Transverse colon (tissue), 4 donors: ENCODE measurements at regions not wholly inside any gene's neighbourhood (a gene's known extent, or its start where the extent isn't known, plus 50 kb on each side); places are given as distances from the start of the nearest gene placed in this dataset.

Experiments used
- DNase-seq: peaks from one replicate; pipeline ENCODE4 v3.0.0-alpha.2; 2019
- H3K27ac ChIP-seq, 4 donors: fragments of 200-600 bp; sonication (generic); 2 replicates each; pipeline ENCODE4 v1.5.1; 2016 to 2018; ENCODE audit warnings: inconsistent platforms in 4 of 4
- H3K27me3 ChIP-seq: fragments of 200-600 bp; sonication (generic); 2 replicates; pipeline ENCODE4 v1.5.1; 2017; ENCODE audit warnings: inconsistent platforms
- H3K36me3 ChIP-seq, 4 donors: fragments of 200-600 bp; sonication (generic); 2 replicates each; pipeline ENCODE4 v1.5.1; 2017 to 2019; ENCODE audit warnings: inconsistent platforms in 4 of 4
- H3K4me1 ChIP-seq, 4 donors: fragments of 200-600 bp; sonication (generic); 2 replicates each; pipeline ENCODE4 v1.5.1; 2017 to 2020; ENCODE audit warnings: inconsistent platforms in 4 of 4
- H3K4me3 ChIP-seq, 4 donors: fragments of 200-600 bp; sonication (generic); 1 replicate in 1 of 4; 2 replicates in 3 of 4; pipeline versions ENCODE4 v1.5.1 to v1.6.1; 2017 to 2019; ENCODE audit warnings: inconsistent platforms in 4 of 4
- H3K9me3 ChIP-seq, 2 donors: fragments of 200-600 bp; sonication (generic); 2 replicates each; pipeline ENCODE4 v1.5.1; 2017 to 2019; ENCODE audit warnings: inconsistent platforms in 2 of 2
- EP300 ChIP-seq: sonication (generic); formaldehyde crosslinking; IDR thresholded peaks from one replicate; pipeline ENCODE4 v1.6.1; 2017; ENCODE audit warnings: antibody characterized with exemption, low read depth
- POLR2A ChIP-seq: fragments of 450-650 bp; IDR thresholded peaks from one replicate; pipeline ENCODE4 v1.6.1; 2016; ENCODE audit warnings: antibody characterized with exemption, mild to moderate bottlenecking, moderate library complexity
- POLR2AphosphoS5 ChIP-seq, 3 donors: sonication (generic); formaldehyde crosslinking; IDR thresholded peaks; one replicate each; pipeline ENCODE4 v1.6.1; 2016; ENCODE audit warnings: antibody characterized with exemption in 3 of 3
- WGBS, 2 donors: methylation state at CpG; one replicate each; pipeline ENCODE4 v1.1.5; 2018; ENCODE audit warnings: low coverage in 1 of 2; 5-methylcytosine and 5-hydroxymethylcytosine counted together
- in situ Hi-C, 4 donors: fragments of 200-750 bp; cut with MboI; loops; one replicate each; pipeline versions ENCODE4 v1.15.0 to v1.15.1; 2017; ENCODE audit warnings: low sequenced_read_pairs in 3 of 4, low pct_ligation_motif_present in 1 of 4, low pct_unique_long_range_greater_than_20kb in 1 of 4
- intact Hi-C: fragments of 100-400 bp; cut with DNase I; formaldehyde crosslinking; loops from one replicate; pipeline ENCODE4 v1.15.1; 2023; ENCODE audit warnings: low total_unique reads
- TF ChIP-seq, protein P1 (sequence below), 5 experiments: fragments of 200-600 bp in 3 of 5; fragments of 450-650 bp in 2 of 5; sonication (generic) in 3 of 5; IDR thresholded peaks; 1 replicate in 2 of 5; 2 replicates in 3 of 5; pipeline ENCODE4 v1.5.1; 2016 to 2017; ENCODE audit warnings: antibody characterized with exemption in 5 of 5, inconsistent platforms in 3 of 5, mild to moderate bottlenecking in 2 of 5, moderate library complexity in 1 of 5

DNA sequence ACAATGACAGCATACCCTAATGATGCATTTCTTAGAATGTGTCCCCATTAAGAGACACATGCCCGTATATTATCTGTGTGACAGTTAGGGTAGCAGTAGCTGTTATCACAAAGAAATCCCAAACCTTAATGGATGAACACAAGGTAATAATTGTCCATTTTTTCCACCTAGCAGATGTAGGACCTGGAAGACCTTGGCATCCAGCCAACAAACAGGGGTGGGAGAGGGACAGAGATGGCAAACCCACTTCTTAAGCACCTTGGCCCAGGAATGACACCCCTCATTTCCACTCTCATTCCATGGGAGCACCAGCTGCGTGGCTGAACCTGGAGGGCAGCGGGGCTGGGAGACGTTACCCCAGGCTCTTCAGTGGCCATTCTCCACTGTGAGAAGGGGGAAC lies 679.0 kb downstream of the AACS start:
- no peak for DNase-seq
- H3K4me1 ChIP-seq = no peaks in the 10 kb centered on the region
- no peak overlapping the region for H3K4me3 ChIP-seq
- H3K27ac ChIP-seq = no peak overlapping the region
- no peaks in the 10 kb centered on the region for H3K27me3 ChIP-seq
- WGBS, 2 donors = 87% methylated on average over 4 of the region's 4 CpGs; no CpG with 5 or more reads in 1 of the 2 donors
- intact Hi-C loops = no loop called here
- TF ChIP-seq POLR2A = no peak
- TF ChIP-seq POLR2AphosphoS5 (IDR thresholded peaks at IDR 0.05) = no peak
- TF ChIP-seq, protein P1, sequence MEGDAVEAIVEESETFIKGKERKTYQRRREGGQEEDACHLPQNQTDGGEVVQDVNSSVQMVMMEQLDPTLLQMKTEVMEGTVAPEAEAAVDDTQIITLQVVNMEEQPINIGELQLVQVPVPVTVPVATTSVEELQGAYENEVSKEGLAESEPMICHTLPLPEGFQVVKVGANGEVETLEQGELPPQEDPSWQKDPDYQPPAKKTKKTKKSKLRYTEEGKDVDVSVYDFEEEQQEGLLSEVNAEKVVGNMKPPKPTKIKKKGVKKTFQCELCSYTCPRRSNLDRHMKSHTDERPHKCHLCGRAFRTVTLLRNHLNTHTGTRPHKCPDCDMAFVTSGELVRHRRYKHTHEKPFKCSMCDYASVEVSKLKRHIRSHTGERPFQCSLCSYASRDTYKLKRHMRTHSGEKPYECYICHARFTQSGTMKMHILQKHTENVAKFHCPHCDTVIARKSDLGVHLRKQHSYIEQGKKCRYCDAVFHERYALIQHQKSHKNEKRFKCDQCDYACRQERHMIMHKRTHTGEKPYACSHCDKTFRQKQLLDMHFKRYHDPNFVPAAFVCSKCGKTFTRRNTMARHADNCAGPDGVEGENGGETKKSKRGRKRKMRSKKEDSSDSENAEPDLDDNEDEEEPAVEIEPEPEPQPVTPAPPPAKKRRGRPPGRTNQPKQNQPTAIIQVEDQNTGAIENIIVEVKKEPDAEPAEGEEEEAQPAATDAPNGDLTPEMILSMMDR (IDR thresholded peaks at IDR 0.05) = no peak
- no peak for TF ChIP-seq EP300
- no peaks in the 10 kb centered on the region for H3K9me3 ChIP-seq
- no peaks in the 10 kb centered on the region for H3K36me3 ChIP-seq
- in situ Hi-C loops = no loop called here

DNA sequence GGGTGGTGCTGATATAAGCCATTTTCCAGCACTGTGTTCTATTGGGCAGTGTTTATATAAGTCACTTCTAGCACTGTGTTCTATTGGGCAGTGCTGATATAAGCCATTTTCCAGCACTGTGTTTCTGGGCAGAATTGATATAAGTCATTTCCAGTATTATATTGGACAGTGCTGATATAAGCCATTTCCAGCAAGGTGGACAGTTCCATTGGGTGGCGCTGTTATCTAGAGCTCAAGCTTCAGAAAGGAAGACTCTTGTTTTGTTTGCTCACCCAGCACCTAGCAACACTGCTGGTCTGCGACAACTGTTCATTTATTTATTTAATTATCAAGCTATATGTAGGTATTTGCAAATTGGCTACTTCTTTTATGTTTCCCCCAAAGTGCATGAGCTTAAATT lies 690.3 kb downstream of the AACS start:
- 64 to 75% methylated on average over 1 to 2 of the region's 2 CpGs for WGBS, 2 donors

DNA sequence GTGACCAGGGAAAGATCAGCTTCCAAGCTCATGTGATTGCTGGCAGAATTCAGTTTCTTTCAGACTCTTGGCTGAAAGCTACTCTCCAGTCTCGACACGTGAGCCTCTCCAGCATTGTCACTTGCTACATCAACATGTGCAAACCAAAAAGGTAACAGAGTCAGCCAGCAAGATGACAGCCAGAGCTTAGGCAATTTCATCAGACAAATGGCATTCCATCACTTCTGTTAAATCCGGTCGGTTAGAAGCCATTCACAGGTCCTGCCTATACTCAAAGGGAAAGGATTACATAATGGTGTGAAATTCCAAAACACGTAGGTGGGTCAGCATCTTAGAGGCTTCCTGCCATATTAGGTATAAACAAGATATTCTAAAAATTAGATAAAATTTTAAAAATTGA lies 700.9 kb downstream of the AACS start:
- H3K27me3 ChIP-seq = no peaks in the 10 kb centered on the region
- TF ChIP-seq EP300 (no peak), POLR2A (no peak), POLR2AphosphoS5 (IDR thresholded peaks at IDR 0.05) (no peak)
- TF ChIP-seq, protein P1 (IDR thresholded peaks at IDR 0.05) = no peak
- intact Hi-C loops = no loop called here
- no peak overlapping the region for H3K4me3 ChIP-seq
- no peaks in the 10 kb centered on the region for H3K9me3 ChIP-seq
- WGBS, 2 donors = 70 to 77% methylated on average over 2 to 5 of the region's 5 CpGs
- no peak overlapping the region for H3K27ac ChIP-seq
- H3K36me3 ChIP-seq = no peaks in the 10 kb centered on the region
- H3K4me1 ChIP-seq = no peaks in the 10 kb centered on the region
- in situ Hi-C loops = no loop called here
- no peak for DNase-seq

More for the DNA sequence above, 690.3 kb downstream of the AACS start:
- no peak overlapping the region for H3K27ac ChIP-seq
- no peak overlapping the region for H3K4me3 ChIP-seq
- in situ Hi-C loops (no loop called here), intact Hi-C loops (no loop called here)
- no peak for TF ChIP-seq POLR2AphosphoS5 (IDR thresholded peaks at IDR 0.05)
- TF ChIP-seq POLR2A = no peak
- TF ChIP-seq EP300 = no peak
- TF ChIP-seq, protein P1 (IDR thresholded peaks at IDR 0.05) = no peak
- H3K9me3 ChIP-seq = no peaks in the 10 kb centered on the region
- no peaks in the 10 kb centered on the region for H3K36me3 ChIP-seq
- no peaks in the 10 kb centered on the region for H3K4me1 ChIP-seq
- no peaks in the 10 kb centered on the region for H3K27me3 ChIP-seq
- no peak for DNase-seq

DNA sequence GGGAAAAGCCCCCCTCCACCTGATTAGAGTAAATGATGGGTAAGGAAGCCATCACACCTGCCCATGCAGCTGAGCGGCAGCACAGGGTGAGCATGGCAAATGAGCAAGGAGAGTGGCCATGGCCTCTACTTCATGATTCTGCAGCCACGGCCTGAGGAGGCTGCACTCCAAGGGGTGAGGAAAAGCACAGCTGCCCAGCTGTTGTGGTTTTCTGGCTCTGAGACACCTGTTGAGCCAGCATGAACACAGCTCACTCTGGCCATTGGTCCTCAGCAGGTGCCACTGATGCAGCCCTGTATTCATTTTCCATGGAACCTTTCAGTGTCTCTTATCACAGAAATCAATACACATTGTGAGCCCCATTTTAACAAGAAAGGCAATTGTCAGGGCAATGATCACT lies 707.2 kb downstream of the AACS start:
- Histone ChIP-seq H3K36me3 (no peaks in the 10 kb centered on the region), H3K9me3 (peaks cover 2 to 3% of the 10 kb centered on the region in 2 donors), H3K27me3 (no peaks in the 10 kb centered on the region), H3K4me1 (no peaks in the 10 kb centered on the region), H3K27ac (no peak overlapping the region), H3K4me3 (no peak overlapping the region)
- TF ChIP-seq POLR2AphosphoS5 (IDR thresholded peaks at IDR 0.05) (no peak), EP300 (no peak), POLR2A (no peak)
- TF ChIP-seq, protein P1 (IDR thresholded peaks at IDR 0.05) = no peak
- in situ Hi-C loops (no loop called here), intact Hi-C loops (no loop called here)
- WGBS, 2 donors = 71% methylated on average over 2 of the region's 2 CpGs; no CpG with 5 or more reads in 1 of the 2 donors
- no peak for DNase-seq
